ENCODE measurements at regions not wholly inside any gene's neighbourhood (a gene's known extent, or its start where the extent isn't known, plus 50 kb on each side); places are given as distances from the start of the nearest gene placed in this dataset.

DNA sequence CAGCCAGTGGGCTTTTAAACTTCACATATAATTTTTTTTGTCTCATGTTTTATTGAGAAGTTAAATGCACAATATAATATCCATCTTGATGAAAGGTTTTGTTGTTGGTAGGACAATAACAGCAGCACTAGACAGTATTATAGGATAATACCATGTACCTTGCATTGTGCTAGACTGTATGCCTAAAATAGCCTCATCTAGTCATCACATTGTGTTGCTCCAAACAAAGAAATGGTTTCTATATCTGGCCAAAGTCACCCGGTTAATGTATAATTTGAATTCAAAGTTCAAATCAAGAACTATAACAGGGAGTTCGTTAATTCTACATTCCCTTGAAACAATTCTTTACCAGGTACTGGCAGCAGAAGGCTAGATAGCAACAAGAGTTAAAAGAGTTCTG, 104.9 kb downstream of the KCNJ2 start:
- no peak for DNase-seq
- no peak overlapping the region for H3K4me3 Mint-ChIP-seq (ENCODE audit: unreplicated experiment)

DNA sequence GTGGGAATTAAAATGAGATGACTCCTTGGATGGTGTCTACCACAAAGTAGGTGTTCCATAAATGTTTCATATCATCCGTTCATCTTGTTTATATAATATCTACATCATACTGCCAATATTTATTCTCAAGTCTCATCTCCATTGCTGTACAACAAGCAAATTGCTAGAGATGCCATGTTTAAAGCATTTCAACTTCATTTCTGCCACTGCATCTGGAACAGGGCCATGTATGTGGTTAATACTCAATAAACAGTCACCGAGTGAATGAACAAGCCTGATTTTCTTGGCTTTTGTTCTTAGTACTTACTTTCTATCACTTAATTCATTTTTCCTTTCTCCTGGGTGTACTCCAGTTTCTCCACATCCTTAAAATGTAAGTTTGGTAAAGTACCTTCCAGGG, 107.6 kb downstream of the KCNJ2 start:
- no peaks in the 10 kb centered on the region for H3K27me3 Mint-ChIP-seq (ENCODE audit: unreplicated experiment)
- TF ChIP-seq, protein P1, sequence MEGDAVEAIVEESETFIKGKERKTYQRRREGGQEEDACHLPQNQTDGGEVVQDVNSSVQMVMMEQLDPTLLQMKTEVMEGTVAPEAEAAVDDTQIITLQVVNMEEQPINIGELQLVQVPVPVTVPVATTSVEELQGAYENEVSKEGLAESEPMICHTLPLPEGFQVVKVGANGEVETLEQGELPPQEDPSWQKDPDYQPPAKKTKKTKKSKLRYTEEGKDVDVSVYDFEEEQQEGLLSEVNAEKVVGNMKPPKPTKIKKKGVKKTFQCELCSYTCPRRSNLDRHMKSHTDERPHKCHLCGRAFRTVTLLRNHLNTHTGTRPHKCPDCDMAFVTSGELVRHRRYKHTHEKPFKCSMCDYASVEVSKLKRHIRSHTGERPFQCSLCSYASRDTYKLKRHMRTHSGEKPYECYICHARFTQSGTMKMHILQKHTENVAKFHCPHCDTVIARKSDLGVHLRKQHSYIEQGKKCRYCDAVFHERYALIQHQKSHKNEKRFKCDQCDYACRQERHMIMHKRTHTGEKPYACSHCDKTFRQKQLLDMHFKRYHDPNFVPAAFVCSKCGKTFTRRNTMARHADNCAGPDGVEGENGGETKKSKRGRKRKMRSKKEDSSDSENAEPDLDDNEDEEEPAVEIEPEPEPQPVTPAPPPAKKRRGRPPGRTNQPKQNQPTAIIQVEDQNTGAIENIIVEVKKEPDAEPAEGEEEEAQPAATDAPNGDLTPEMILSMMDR (IDR thresholded peaks at IDR 0.05; ENCODE audit: partially characterized antibody, unreplicated experiment) = no peak
- H3K27ac Mint-ChIP-seq (ENCODE audit: unreplicated experiment) = no peak overlapping the region
- H3K36me3 Mint-ChIP-seq (ENCODE audit: unreplicated experiment) = no peaks in the 10 kb centered on the region
- H3K4me1 Mint-ChIP-seq (ENCODE audit: low read depth, unreplicated experiment) = peaks cover 12% of the 10 kb centered on the region
- peaks cover 2% of the 10 kb centered on the region for H3K9me3 Mint-ChIP-seq (ENCODE audit: unreplicated experiment)
- no peak overlapping the region for H3K4me3 Mint-ChIP-seq (ENCODE audit: unreplicated experiment)
- no peak for DNase-seq

More for the DNA sequence above, 104.9 kb downstream of the KCNJ2 start:
- H3K27ac Mint-ChIP-seq (ENCODE audit: unreplicated experiment) = no peak overlapping the region
- H3K36me3 Mint-ChIP-seq (ENCODE audit: unreplicated experiment) = no peaks in the 10 kb centered on the region
- H3K9me3 Mint-ChIP-seq (ENCODE audit: unreplicated experiment) = no peaks in the 10 kb centered on the region
- TF ChIP-seq, protein P1 (IDR thresholded peaks at IDR 0.05; ENCODE audit: partially characterized antibody, unreplicated experiment) = no peak
- H3K27me3 Mint-ChIP-seq (ENCODE audit: unreplicated experiment) = no peaks in the 10 kb centered on the region
- H3K4me1 Mint-ChIP-seq (ENCODE audit: low read depth, unreplicated experiment) = peaks cover 15% of the 10 kb centered on the region

DNA sequence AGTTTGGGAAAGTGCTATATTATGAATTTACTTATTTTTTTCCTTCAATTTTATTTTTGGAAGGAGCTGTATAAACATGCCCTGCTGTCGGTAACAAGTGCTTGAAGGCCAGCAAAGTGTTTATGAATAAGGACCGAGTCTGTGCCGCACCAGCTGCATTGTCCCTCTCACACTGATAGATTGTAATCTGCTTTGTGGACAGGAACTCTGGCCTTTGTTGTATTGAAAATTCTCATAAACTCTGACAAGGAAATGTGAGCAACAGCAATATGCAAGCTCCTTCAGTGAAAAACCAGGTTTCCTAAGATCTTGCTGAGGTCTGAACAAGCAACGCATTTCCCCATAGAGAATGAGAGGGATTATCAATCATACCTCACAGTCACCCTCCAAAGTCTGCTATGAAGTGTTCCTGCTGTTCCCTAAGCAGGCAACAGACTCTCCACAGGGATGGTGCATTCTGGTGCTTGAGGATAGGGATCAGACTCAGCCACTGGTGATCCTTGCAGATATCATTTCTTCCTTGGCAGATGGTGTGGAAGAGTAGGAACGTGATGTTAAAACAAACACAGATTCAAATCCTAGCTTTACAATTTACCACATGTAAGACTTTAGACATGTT, 109.6 kb downstream of the KCNJ2 start:
- H3K4me1 Mint-ChIP-seq (ENCODE audit: low read depth, unreplicated experiment) = peaks cover 12% of the 10 kb centered on the region
- H3K36me3 Mint-ChIP-seq (ENCODE audit: unreplicated experiment) = no peaks in the 10 kb centered on the region
- peaks cover 2% of the 10 kb centered on the region for H3K9me3 Mint-ChIP-seq (ENCODE audit: unreplicated experiment)
- H3K27ac Mint-ChIP-seq (ENCODE audit: unreplicated experiment) = peak overlapping the region; percentile 84
- DNase-seq = peak; percentile 15
- H3K27me3 Mint-ChIP-seq (ENCODE audit: unreplicated experiment) = no peaks in the 10 kb centered on the region
- TF ChIP-seq, protein P1 (IDR thresholded peaks at IDR 0.05; ENCODE audit: partially characterized antibody, unreplicated experiment) = no peak
- no peak overlapping the region for H3K4me3 Mint-ChIP-seq (ENCODE audit: unreplicated experiment)

DNA sequence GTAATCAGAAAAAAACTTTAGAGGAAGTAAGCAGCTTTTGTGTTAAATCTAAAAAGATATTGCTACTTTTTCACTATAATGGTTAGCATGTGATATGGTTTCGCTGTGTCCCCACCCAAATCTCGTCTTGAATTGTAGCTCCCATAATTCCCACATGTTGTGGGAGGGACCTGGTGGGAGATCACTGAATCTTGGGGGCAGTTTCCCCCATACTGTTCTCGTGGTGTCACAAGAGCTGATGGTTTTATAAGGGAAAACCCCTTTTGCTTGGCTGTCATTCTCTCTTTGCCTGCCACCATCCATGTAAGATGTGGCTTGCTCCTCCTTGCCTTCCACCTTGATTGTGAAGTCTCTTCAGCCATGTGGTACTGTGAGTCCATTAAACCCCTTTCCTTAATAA, 117.1 kb downstream of the KCNJ2 start:
- no peak for DNase-seq
- H3K36me3 Mint-ChIP-seq (ENCODE audit: unreplicated experiment) = no peaks in the 10 kb centered on the region
- TF ChIP-seq, protein P1 (IDR thresholded peaks at IDR 0.05; ENCODE audit: partially characterized antibody, unreplicated experiment) = no peak
- no peak overlapping the region for H3K4me3 Mint-ChIP-seq (ENCODE audit: unreplicated experiment)
- no peaks in the 10 kb centered on the region for H3K9me3 Mint-ChIP-seq (ENCODE audit: unreplicated experiment)
- H3K27ac Mint-ChIP-seq (ENCODE audit: unreplicated experiment) = no peak overlapping the region
- no peaks in the 10 kb centered on the region for H3K27me3 Mint-ChIP-seq (ENCODE audit: unreplicated experiment)
- H3K4me1 Mint-ChIP-seq (ENCODE audit: low read depth, unreplicated experiment) = no peaks in the 10 kb centered on the region

DNA sequence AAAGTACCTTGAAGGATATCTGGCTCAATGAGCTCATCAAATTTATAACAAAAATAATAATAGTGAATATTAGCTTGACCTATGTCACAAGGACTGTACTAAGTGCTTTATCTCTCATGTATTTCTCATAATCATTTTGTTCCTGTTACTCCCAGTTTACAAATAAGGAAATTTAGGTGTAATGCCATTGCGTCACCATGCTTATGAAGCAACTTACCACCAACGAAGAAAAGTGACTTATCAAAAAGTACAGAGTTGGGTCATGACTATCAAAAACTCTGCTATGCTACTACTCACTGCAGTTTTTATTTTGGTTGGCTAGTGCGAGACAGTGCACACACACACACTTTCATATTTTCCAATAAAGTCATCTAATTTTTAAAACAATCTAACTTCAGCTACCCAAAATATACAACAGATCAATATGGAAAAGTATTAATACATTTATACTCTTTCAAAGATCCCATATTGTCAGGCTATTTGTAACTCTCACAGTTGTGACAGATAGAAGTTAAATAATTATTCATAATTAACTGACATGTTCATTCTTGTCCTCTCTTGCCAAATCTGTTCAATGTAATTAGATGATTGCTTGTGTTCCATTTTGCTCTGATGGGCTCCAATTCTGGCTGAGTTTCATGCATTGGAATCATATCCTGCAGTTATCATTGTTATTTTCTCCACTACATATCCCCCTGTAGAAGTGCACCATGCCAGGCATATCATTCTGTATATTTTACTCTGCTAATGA, 119.4 kb downstream of the KCNJ2 start:
- H3K9me3 Mint-ChIP-seq (ENCODE audit: unreplicated experiment) = no peaks in the 10 kb centered on the region
- no peak overlapping the region for H3K4me3 Mint-ChIP-seq (ENCODE audit: unreplicated experiment)
- no peak for DNase-seq
- peaks cover 4% of the 10 kb centered on the region for H3K4me1 Mint-ChIP-seq (ENCODE audit: low read depth, unreplicated experiment)
- H3K36me3 Mint-ChIP-seq (ENCODE audit: unreplicated experiment) = no peaks in the 10 kb centered on the region
- no peak overlapping the region for H3K27ac Mint-ChIP-seq (ENCODE audit: unreplicated experiment)
- TF ChIP-seq, protein P1 (IDR thresholded peaks at IDR 0.05; ENCODE audit: partially characterized antibody, unreplicated experiment) = no peak
- no peaks in the 10 kb centered on the region for H3K27me3 Mint-ChIP-seq (ENCODE audit: unreplicated experiment)

Measured in glutamatergic neuron (in vitro differentiated cells).